ENCODE measurements at regions not wholly inside any gene's neighbourhood (a gene's known extent, or its start where the extent isn't known, plus 50 kb on each side); places are given as distances from the start of the nearest gene placed in this dataset.
A peak's percentile ranks its signal among the peaks of the same experiment; 100 is the strongest.
"Not testable (repeated sequence)": the region's sequence is repeated elsewhere in the genome, so short reads cannot be mapped to it uniquely, and the experiment has no call there.

DNA sequence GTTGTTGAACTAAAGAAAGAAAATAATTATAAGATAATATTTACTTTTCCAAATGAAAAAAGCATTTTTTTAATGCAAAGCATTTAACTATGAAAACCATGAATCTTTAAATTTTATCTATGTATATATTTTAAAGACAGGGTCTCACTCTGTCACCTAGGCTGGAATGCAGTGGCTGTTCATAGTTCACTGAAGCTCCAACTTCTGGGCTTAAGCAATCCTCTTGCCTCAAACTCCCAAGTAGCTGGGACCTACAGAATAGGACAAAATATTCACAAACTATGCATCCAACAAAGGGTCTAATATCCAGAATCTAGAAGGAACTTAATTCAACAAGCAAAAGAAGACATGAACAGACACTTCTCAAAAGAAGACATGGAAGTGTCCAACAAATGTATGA lies 55.9 kb upstream of the ALB start:
- DNase-seq (ENCODE audit: low spot score), result no peak

DNA sequence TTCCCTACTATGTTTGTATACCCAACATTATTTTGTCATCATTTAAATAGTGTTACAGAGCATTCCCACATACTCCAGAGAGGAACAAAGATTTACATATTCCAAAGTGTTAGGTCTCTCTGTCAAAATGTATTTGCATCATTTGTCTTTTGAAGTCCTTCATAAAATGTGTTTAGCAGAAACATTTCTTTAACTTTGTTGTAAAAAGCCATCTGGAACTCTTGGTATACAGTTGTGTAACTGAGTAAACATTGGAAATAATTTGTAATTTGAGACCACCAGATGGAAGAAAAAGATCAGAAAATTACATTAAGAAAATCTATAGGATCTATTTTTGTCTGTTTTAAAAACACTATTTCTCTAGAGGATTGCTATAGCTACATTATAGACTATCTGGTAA lies 56.6 kb upstream of the ALB start:
- no peak for DNase-seq (ENCODE audit: low spot score)

DNA sequence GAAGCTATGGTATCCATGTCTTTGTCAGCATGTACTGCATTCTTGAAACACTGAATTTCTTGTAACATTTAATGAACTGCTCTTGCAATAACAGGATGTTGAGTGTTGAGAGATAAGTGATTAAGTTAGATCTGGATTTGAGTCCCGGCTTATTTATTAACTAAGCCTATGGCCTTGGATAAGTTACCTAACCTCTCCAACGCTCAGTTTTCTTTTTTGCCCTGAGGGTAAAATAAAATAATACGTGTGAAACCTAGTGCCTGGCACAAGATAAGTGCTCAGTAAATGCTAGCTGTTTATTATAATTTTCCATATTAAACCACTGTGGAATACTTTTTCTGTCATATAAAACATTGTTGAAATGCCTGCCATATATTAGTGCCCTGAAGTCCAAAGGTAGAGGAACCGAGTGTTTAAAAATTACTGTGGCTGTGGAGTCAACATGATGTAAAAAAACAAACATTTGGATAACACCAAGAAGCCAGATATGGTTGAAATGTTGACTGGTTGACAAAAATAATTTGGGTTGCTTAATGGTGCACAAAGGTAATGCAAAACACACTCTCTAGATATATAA lies 58.6 kb upstream of the ALB start:
- no peak for DNase-seq (ENCODE audit: low spot score)

DNA sequence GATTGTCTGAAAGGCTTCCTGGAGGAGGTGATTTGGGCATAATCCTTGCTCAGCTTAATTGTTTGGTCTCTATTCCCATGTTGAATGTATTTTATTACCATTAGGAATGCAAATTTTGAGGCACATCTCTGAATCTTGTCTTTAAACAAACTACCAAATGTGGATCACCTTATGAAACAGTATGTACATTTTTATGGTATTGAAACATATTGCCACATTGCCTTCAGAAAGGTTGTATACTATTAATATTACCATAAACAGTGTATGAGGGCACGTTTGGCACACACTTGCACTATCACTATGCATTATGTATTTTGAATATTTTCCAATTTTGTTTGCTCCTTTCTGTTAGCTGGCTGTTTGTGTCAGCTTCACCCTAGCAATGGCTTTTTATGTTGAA lies 60.0 kb upstream of the ALB start:
- DNase-seq (ENCODE audit: low spot score), result no peak

DNA sequence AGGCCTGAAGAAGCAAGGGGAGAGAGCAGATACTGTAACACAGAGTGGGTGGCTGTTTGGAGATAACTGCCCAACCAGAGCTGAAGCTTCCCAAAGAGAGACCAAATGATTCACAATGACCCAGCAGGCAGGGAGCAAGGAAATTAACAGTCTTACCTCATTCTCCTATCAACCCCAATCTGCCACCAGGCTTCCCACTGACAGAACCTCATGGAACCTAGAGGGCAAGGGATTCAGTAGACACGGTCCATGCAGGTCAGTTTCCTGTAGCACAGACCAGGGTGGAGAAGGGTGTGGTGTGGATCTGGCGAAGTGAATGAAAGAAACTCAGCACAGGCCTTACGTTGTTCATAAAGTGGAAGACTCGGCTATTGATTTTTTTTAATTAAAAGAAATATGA lies 60.7 kb upstream of the ALB start:
- no peak for DNase-seq (ENCODE audit: low spot score)

DNA sequence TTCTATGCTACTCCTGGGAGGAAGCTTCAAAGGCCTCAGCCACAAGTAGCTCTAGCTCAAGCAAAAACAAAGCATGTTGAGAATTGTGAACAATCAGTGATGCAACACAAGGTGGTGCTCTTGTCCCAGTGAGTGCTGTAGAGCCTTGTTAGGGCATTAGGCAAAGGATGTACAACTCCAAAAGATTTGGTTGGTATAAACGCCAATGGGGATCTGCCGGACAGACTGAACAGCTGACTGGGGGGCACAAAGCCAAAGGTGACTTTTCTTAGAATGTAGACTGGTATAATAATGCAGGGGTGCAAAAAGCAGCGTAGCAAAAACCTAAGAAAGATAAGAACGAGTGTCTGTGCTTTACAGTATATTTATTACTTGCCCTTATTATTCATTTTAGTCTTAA lies 62.6 kb upstream of the ALB start:
- peak; percentile 48 for DNase-seq (ENCODE audit: low spot score)

DNA sequence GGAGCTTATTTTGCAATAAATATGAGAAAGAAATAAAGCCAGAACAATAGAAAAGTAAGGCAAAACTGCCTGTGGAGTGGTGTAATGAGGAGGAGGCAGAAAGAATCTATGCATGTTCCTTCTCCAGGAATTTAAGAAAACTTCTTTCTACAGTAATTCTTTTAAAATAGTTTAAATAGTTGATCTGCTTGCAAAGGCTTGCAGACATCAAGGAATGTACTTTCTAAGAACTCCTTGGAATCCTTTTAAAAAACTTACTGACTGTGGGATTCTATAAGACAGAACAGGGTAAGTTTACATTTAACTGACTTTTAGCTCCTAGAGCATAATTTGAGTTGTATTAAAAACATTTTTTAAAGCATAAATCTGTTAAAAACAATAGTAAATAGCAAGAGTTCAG lies 63.2 kb upstream of the ALB start:
- DNase-seq (ENCODE audit: low spot score), result no peak

DNA sequence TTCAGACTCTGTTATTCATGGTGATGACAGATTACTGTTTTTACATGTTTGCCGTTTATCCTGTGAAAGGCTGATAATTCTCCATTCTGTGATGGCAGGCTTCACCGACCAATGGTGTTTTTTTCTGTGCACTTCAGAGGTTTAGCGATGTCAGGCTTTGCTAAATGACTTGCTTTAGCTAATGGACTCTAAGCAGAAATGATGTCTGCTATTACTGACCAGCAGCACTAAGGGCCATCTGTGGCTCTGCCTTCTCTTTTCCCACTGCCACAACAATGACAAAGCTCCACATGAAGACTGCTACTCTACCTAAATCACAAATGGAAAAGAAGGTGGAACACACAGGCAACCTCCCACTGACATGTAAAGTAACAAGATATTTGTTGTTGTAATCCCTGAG lies 68.4 kb upstream of the ALB start:
- no peak for DNase-seq (ENCODE audit: low spot score)

DNA sequence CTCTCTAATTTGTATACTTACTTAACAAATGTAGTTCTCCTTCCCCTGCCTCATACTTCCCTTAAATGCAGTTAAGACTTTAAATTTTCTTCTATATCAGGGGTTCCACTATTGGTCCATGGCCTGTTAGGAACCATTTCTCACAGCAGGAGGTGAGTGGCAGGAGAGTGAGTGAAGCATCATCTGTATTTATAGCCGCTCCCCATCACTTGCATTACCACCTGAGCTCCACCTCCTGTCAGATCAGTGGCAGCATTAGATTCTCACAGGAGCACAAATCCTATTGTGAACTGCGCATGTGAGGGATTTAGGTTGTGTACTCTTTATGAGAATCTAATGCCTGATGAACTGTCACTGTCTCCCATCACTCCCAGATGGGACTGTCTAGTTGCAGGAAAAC lies 72.1 kb upstream of the ALB start:
- DNase-seq (ENCODE audit: low spot score), result not testable (repeated sequence)

DNA sequence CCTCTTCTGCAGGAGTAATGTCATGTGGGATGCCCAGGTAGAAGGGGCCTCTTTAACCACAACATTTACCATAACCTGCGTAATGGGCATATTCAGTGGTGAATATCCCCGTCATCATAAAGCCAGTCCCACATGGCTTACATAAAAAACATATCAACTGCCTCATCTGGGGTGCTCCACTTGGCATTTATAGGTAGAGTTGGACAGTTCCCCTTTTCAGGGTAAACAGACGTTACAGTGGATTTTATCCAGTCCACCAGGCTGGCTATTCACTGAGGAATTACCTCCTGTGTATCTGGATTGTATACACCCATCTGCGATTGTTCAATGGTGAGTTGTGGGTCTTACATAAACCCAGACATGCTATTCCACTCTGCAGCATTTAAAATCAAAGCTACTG lies 70.7 kb upstream of the ANKRD17 start:
- no peak for DNase-seq (ENCODE audit: low spot score)

DNA sequence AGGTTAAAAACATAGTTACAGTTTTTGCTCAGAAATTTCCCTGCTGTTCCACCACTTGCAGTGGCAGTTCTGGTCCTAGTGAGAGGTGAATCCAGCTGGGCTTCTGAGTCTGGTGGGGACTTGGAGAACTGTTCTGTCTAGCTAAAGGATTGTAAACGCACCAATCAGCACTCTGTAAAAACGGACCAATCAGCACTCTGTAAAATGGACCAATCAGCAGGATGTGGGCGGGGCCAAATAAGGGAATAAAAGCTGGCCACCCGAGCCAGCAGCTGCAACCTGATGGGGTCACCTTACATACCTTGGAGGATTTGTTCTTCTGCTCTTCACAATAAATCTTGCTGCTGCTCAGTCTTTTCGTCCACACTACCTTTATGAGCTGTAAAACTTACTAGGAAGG lies 67.2 kb upstream of the ANKRD17 start:
- DNase-seq (ENCODE audit: low spot score), result not testable (repeated sequence)

DNA sequence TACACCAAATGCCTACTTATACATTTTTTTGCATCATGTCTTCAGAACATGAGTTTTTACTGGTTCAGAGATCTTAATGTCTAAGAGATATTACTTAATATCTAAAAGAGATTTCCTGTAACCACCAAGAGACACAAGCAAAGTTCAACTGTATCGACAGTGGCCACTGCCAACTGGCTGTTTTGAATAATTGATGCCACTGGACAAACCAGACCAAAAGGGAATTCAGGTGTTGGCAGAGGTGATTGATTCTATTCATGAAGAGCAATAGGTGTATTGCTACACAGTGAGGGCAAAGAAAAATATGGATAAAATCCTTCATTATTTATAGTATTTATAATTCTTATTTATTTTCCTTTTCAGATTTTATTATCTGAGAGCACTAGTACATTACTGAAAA lies 58.5 kb upstream of the ANKRD17 start:
- no peak for DNase-seq (ENCODE audit: low spot score)

DNA sequence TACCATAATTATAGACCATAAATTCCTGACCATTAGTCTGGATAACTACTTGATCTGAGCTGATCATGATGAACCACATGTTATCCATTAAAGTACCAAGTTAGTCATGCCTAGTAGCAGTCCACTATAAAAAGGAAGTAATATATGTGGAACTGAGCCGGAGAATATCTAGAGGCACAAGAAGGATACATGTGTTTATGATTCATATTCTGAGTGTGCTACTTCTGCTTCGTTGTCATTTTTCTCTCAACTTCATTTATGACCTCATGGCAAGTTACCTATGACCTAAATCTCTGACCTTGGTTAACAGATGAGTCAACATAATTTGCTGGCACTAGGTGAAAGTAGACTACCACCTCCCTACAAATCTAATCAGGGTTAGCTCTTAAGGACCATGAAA lies 56.5 kb upstream of the ANKRD17 start:
- no peak for DNase-seq (ENCODE audit: low spot score)

DNA sequence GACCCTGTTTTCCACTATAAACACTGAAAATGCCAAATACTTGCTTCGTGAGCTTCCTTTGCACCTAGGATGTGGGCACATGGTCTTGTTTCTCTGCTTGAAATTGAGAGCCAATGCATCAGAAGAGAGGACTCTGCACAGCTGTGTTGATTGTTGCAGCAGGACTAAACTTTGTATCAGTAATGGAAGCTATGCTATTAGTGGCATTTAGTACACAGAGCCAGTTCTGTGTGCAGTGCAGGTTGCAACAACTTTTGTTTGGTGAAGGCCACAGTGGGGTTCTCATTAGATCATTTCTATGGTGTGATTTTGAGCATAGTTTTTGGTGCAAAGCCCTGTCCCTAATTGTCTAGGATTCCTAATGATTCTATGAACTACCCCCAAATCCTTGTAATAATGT lies 54.4 kb upstream of the ANKRD17 start:
- no peak for DNase-seq (ENCODE audit: low spot score)

DNA sequence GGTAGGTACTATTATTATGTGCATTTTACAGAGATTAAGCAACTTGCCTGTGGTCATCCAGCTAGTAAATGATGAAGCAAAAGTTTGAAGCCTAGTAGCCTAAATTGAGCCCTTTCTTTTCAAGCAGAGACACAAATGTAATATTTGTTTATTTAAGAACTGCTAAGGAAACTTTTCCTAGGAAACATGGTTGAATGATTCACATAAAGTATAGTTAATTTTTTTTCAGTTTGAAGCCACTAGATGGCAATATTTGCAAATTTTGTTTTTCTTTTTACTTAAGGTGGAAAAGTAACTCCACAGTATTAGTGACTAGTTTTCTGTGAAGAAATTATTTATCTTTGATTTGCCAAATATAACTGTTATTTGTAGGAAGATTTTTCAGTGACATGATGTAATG lies 52.8 kb upstream of the ANKRD17 start:
- DNase-seq (ENCODE audit: low spot score), result peak; percentile 26

DNA sequence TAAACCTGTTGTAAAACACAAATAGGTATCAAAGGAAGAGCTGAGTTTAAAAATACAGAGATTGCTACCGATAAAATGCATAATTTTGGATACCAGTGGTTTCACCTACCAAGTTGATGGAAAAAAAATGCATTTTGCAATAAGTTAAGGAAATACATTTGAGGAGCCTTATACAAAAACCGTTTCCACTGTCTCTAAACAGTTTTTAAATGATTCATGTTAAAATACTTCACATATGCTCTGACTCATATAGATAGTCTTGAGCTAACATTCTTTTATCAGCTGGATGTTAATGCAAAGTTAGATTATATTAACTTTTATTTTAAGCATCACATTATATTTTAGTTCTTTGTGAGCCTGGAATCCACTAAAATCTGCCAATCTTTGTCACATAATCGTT lies 50.6 kb upstream of the ANKRD17 start:
- no peak for DNase-seq (ENCODE audit: low spot score)
